ENCODE measurements at regions not wholly inside any gene's neighbourhood (a gene's known extent, or its start where the extent isn't known, plus 50 kb on each side); places are given as distances from the start of the nearest gene placed in this dataset.
"Not testable (repeated sequence)": the region's sequence is repeated elsewhere in the genome, so short reads cannot be mapped to it uniquely, and the experiment has no call there.

DNA sequence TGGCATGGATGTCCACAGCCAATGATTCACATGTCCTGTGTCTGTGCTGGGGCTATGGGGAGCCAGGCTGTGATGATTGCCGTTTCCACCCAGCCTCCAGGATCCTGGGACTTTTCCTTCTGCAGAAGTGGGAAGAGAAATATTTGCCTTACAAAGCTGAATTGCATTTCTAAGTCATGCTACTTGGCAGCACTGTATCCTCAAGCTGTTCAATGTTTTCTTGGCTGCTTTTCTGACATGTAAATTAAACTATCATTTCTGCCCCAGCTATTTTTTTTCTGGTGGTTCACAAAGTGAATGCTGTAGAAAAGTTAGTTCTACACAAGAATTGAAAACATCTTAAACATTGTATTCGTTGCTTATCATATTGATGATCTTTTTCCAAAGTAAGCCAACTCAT is 51.9 kb upstream of the TCERG1L start:
- no peak for DNase-seq

DNA sequence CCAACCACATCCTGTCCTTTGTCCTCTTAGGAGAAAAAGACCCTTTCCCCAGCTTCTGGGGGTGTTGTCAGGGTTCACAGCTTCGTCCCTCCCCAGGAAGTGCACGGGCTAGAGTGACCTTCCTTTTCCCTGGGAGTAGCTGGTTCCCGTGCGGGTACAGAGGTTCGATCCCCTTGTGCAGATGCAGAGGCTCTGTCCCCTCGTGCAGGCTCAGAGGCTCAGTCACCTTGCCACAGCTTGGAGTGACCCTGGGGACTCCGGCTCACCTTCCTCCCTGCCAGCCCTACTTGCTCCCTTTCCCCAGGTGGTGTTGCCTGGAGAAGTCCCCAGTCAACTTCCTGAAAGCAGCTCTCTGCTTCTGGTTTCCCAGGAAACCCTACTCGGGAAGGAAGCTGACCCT is 60.0 kb upstream of the TCERG1L start:
- DNase-seq = no peak

DNA sequence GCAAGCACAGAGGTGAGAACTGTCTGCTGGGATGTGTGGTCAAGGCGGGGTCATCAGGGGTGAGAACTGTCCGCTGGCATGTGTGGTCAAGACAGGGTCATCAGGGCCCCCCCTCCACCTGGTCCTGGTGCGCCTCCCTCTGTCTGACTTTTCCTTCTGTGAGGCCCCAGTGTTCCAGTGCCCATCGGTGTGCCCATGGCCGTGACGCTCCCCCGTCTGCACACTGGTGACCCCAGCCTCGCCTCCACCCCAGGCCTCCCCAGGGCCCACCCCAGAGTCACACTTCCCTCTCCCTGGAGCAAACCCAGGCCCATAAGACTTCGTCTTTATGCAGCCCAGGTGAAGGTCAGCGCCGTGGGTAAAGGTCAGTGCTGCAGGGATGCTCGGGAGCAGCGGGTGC is 70.1 kb upstream of the TCERG1L start:
- no peak for DNase-seq

GRCh38 chr10:131385161-131385872 is 73.8 kb upstream of the TCERG1L start:
- DNase-seq = not testable (repeated sequence)

DNA sequence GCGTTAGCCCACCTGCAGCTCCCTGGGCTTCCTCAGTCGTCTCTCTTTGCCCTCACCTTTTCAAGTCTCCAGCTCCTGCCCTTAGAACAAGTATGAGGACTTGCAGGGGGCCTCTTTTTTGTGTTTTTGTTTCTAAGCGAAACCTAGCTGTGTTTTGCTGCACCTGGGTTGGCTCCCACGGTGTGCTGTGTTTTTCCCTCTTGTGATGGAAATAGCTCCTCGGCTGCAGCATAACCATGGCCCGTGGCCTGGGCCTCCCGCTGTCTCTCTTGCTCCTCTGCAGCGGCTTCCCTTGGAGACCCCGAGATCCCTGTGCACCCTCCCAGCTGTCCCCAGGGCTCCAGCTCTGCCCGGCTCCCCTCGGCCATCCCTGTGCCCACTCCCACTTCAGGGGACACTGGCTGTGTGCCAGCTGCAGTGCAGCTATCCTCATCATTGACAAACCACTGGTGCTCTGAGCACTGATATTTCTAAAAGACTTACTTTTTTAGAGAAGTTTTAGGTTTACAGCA is 75.6 kb upstream of the TCERG1L start:
- no peak for DNase-seq

DNA sequence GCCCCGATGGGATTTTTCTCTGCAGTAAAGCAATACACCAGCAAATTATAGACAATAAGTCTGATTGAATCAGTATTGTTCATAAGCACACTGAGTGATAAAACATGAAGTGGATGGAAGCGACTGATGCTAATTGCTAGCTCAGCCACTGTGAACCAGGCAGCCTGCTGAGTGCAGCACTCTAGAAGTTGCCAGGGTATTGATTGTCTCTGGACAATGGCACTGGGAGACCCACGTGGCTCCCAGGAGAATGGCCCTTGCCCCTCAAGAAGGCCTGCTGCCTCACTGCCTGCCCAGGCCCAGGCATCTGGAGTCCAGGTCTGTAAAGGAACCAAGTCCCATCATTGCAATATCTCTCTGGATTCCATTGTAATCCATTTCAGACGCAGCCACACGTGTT is 80.4 kb upstream of the TCERG1L start:
- DNase-seq = no peak

DNA sequence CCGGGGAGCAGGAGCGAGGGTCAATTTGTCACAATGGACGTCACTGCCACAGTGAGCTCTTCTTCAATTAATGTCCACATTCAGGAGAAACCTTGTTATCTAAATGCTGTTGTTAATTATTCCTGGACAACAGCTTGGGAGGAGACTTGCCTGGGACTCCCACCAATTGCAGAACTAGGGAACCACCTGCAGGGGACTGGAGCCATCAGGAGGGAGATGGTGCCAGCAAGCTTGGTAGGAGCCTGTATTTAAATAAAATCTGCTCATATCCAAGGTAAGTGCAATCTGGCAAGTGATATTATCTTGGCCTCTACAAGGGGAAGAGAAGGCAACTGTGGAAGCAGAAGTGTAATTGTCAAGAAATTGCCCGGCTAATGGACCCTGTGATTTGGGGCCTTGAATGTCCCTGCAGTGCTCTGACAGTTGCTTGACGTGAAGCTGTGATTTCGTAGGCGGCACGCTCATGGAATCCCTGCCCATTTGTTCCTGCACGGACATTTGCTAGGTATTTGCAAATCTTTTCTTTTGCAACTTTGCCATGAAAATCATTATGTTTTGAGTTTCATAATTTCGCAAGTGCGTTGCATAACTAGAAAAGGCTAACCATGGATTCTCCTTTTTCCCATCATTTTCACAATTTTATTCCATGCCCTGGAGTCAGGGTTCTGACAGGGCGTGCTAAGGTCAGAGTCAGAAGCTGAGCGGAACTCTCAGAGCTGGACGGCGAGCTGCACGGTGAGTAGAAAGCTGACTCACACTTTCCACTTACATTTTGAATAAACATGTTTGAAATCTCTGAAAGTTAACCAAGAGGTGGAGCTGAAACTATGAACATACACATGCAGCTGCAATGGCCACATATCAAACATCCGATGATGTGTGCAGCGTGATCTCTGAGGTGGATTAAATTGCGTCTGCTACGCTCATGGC is 84.9 kb upstream of the TCERG1L start:
- no peak for DNase-seq

DNA sequence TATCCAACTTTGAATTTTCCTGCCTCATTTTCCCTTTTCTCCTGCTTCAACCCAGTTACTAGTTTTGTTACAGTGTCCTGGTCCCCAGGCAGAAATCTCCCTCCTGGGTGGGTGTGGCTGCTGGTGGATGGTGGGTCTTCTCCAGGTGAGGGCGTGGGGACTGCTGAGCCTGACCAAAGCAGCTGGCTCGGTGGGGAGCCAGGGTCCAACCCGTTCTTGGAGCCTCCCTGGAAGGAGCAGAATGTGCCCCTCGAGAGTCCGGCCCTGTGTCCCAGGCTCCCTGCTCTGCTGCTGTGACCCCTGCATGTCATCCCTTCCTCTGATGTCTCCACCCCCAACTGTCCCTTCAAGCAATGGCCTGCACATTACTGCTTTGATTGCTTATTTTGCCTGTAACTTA is 86.6 kb upstream of the TCERG1L start:
- DNase-seq = no peak

DNA sequence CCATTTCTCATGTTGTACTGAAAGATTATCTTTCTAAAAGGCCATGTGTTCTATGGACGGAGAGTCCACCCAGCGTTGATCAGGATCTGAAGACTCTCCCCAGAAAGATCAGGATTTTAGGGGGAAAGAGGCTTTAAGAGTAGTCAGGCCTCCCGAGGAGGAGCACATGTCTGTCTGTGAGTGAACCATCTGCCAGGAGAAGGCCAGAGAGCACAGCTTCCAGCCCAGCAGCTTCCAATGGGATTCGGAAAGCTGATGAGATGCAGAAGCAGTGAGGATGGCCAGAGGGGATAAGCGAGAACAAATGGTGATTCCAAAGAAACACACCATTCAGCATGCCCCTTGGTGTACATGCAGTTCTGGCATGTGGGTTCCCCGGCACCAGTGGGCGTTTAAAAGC is 88.5 kb upstream of the TCERG1L start:
- no peak for DNase-seq

DNA sequence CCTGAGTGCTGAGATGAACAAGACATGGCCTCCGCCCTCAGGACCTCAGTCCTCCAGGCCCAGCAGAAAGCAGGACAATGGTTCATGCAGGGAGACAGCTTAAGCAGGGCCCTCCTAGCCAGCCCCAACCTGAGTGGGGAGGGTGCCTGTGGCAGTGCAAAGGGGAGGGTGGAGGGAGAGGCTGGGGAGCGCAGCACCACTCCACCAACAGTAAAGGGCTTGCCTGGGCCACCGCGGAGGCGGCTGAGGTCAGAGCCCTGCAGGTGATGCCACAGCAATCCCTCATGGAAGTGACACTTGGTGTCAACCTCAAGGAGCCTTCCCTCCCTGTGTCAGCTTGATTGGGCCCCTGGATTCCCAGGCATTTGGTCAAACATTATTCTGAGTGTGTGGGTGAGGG is 89.0 kb upstream of the TCERG1L start:
- no peak for DNase-seq

GRCh38 chr10:131402771-131403650 is 91.5 kb upstream of the TCERG1L start:
- no peak for DNase-seq

- DNase-seq = no peak
Measured at GRCh38 chr10:131403936-131404335, 92.4 kb upstream of the TCERG1L start.

- DNase-seq = no peak
Measured at GRCh38 chr10:131404886-131405285, 93.4 kb upstream of the TCERG1L start.

GRCh38 chr10:131406676-131407392 is 95.3 kb upstream of the TCERG1L start:
- DNase-seq = no peak

DNA sequence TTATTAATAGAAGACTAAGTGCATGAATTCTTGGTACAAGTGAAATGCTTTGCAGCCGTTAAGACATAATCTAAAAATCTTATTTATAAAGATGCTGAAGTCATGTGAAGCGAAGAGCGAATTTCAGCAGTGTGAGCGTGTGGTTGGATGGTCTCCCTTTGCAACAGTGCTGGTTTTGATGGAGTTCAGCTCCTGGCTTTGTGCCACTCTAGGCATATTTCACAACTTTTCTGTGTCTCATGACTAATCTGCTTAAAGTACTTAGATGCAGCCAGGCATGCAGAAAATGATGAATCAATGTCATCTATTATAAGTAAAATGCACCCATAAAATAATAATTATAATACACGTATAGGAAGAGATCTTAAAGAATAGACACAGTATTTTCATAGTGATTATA is 107.2 kb upstream of the TCERG1L start:
- no peak for DNase-seq

- DNase-seq = no peak
Measured at GRCh38 chr10:131419797-131420196, 108.3 kb upstream of the TCERG1L start.

GRCh38 chr10:131420867-131421266 is 109.3 kb upstream of the TCERG1L start:
- DNase-seq = no peak

- no peak for DNase-seq
Measured at GRCh38 chr10:131421381-131421780, 109.9 kb upstream of the TCERG1L start.

DNA sequence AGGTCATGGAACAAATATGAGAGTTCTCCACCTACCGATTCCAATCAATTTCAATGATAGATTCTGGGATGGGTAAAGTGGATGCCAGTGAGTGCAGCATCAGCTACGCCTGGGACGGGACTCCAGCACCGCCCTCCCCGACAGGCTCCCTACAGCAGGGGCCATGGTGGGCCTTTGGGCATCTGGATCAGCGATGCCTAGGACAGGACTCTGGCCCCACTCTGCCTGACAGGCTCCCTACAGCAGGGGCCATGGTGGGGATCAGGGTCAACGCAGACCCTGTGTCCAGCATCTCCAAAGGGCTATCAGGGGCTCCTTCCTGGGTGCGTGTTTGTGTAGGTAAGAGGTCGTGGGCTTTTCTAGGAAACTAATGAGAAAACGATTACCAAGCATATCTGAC is 111.2 kb upstream of the TCERG1L start:
- DNase-seq = no peak

DNA sequence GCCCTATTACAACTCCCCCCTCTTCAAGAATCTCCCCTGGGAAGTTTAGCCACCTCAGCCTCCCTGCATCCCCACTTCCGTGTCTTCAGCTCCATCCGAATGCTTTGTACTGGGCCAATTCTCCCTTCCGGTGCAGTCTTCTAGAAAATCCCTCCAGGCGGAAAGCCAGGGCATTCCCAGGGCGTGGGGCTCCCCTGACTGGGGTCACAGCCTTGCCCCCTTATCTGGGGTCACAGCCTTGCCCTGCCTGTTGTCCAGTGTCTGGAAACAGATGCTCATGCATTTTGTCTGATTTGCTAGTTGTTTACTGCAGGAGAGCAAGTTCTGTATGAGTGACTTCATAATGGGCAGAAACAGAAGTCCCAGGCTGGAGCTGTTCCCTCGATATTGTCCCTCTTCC is 112.5 kb upstream of the TCERG1L start:
- no peak for DNase-seq

GRCh38 chr10:131424836-131425491 is 113.4 kb upstream of the TCERG1L start:
- DNase-seq = no peak
